ENCODE measurements at regions not wholly inside any gene's neighbourhood (a gene's known extent, or its start where the extent isn't known, plus 50 kb on each side); places are given as distances from the start of the nearest gene placed in this dataset.

DNA sequence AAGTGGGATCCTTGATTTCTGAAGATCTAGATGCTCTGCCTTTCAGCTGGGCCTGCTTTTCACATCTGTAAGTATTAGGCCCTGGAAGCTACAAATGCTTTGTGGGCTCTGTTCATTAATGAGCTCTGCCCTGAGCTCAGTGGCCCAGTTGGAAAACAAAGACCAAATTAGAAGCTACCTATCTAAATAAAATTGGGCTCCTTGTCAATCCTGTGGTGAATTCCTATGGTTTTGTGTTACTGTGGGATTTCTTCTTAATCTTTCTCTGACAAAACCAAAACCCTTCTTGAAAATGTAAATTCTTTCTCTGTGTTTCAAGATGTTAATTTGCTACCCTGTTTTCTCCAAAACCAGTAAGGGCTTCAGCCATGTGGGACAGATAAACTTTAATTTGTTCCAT is 219.0 kb upstream of the HS6ST1 start:
- H3K36me3 ChIP-seq (ENCODE audit: control insufficient read depth in 4 of 4, insufficient read depth in 3 of 4, low read depth in 1 of 4, low read length in 3 of 4), result no peaks in the 10 kb centered on the region
- no peak overlapping the region for H3K27ac ChIP-seq (ENCODE audit: low read depth in 1 of 2, low read length in 2 of 2)
- H3K9ac ChIP-seq (ENCODE audit: low read depth in 1 of 2, low read length in 2 of 2), result no peak overlapping the region
- H3K4me1 ChIP-seq (ENCODE audit: control insufficient read depth in 4 of 4, insufficient read depth in 4 of 4, low read length in 3 of 4), result peaks cover 2 to 13% (median 6%) of the 10 kb centered on the region in 4 donors
- no peak overlapping the region for H3K4me3 ChIP-seq (ENCODE audit: low read depth in 1 of 3, low read length in 3 of 3)
- H3K9me3 ChIP-seq (ENCODE audit: control insufficient read depth in 4 of 4, low read length in 3 of 4), result no peaks in the 10 kb centered on the region
- H3K27me3 ChIP-seq (ENCODE audit: control insufficient read depth in 4 of 4, insufficient read depth in 4 of 4, low read length in 3 of 4), result no peaks in the 10 kb centered on the region
- TF ChIP-seq GABPA (IDR thresholded peaks at IDR 0.05 in 1 of 2, conservative IDR thresholded peaks at IDR 0.05 in 1 of 2) (no peak), HNF4G (IDR thresholded peaks at IDR 0.05) (no peak), YY1 (IDR thresholded peaks at IDR 0.05) (no peak), SP1 (IDR thresholded peaks at IDR 0.05) (no peak), NR2F2 (IDR thresholded peaks at IDR 0.05) (no peak), RXRA (IDR thresholded peaks at IDR 0.05) (no peak), FOXA1 (IDR thresholded peaks at IDR 0.05) (no peak), EGR1 (IDR thresholded peaks at IDR 0.05; ENCODE audit: low read depth in 2 of 2) (no peak), HNF4A (conservative IDR thresholded peaks at IDR 0.05) (no peak), JUND (IDR thresholded peaks at IDR 0.05) (no peak), TAF1 (conservative IDR thresholded peaks at IDR 0.05) (no peak), FOXA2 (IDR thresholded peaks at IDR 0.05) (no peak), RAD21 (IDR thresholded peaks at IDR 0.05) (no peak)
- TF ChIP-seq, protein P1, sequence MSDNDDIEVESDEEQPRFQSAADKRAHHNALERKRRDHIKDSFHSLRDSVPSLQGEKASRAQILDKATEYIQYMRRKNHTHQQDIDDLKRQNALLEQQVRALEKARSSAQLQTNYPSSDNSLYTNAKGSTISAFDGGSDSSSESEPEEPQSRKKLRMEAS (IDR thresholded peaks at IDR 0.05), result no peak
- TF ChIP-seq, protein P2, sequence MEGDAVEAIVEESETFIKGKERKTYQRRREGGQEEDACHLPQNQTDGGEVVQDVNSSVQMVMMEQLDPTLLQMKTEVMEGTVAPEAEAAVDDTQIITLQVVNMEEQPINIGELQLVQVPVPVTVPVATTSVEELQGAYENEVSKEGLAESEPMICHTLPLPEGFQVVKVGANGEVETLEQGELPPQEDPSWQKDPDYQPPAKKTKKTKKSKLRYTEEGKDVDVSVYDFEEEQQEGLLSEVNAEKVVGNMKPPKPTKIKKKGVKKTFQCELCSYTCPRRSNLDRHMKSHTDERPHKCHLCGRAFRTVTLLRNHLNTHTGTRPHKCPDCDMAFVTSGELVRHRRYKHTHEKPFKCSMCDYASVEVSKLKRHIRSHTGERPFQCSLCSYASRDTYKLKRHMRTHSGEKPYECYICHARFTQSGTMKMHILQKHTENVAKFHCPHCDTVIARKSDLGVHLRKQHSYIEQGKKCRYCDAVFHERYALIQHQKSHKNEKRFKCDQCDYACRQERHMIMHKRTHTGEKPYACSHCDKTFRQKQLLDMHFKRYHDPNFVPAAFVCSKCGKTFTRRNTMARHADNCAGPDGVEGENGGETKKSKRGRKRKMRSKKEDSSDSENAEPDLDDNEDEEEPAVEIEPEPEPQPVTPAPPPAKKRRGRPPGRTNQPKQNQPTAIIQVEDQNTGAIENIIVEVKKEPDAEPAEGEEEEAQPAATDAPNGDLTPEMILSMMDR (IDR thresholded peaks at IDR 0.05; ENCODE audit: low read depth, low read length, missing input control), result no peak
- TF ChIP-seq, protein P3, sequence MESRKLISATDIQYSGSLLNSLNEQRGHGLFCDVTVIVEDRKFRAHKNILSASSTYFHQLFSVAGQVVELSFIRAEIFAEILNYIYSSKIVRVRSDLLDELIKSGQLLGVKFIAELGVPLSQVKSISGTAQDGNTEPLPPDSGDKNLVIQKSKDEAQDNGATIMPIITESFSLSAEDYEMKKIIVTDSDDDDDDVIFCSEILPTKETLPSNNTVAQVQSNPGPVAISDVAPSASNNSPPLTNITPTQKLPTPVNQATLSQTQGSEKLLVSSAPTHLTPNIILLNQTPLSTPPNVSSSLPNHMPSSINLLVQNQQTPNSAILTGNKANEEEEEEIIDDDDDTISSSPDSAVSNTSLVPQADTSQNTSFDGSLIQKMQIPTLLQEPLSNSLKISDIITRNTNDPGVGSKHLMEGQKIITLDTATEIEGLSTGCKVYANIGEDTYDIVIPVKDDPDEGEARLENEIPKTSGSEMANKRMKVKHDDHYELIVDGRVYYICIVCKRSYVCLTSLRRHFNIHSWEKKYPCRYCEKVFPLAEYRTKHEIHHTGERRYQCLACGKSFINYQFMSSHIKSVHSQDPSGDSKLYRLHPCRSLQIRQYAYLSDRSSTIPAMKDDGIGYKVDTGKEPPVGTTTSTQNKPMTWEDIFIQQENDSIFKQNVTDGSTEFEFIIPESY (IDR thresholded peaks at IDR 0.05), result no peak
- TF ChIP-seq, protein P4, sequence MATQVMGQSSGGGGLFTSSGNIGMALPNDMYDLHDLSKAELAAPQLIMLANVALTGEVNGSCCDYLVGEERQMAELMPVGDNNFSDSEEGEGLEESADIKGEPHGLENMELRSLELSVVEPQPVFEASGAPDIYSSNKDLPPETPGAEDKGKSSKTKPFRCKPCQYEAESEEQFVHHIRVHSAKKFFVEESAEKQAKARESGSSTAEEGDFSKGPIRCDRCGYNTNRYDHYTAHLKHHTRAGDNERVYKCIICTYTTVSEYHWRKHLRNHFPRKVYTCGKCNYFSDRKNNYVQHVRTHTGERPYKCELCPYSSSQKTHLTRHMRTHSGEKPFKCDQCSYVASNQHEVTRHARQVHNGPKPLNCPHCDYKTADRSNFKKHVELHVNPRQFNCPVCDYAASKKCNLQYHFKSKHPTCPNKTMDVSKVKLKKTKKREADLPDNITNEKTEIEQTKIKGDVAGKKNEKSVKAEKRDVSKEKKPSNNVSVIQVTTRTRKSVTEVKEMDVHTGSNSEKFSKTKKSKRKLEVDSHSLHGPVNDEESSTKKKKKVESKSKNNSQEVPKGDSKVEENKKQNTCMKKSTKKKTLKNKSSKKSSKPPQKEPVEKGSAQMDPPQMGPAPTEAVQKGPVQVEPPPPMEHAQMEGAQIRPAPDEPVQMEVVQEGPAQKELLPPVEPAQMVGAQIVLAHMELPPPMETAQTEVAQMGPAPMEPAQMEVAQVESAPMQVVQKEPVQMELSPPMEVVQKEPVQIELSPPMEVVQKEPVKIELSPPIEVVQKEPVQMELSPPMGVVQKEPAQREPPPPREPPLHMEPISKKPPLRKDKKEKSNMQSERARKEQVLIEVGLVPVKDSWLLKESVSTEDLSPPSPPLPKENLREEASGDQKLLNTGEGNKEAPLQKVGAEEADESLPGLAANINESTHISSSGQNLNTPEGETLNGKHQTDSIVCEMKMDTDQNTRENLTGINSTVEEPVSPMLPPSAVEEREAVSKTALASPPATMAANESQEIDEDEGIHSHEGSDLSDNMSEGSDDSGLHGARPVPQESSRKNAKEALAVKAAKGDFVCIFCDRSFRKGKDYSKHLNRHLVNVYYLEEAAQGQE (IDR thresholded peaks at IDR 0.05), result no peak
- DNase-seq (ENCODE audit: low spot score), result no peak

DNA sequence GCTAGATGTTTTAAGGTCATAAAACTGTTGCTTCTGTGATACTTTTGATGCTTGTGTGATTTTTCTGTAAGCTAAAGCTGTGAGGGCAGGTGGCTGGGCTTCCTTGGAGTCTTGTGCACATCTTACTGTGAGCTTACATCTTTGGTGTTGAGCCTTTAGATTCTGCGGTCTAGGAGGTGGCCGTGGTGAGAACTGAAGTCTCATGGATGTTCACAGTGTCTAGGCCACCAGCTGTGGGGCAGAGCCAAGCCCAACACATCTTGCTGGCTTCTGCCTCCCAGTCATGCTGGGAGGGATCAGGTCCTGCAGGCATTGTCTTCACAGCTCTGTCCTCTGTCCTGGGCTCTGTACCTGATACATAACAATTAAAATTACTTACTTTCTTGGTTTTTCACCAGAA is 219.7 kb upstream of the HS6ST1 start:
- Histone ChIP-seq H3K9ac (ENCODE audit: low read depth in 1 of 2, low read length in 2 of 2) (no peak overlapping the region), H3K4me1 (ENCODE audit: control insufficient read depth in 4 of 4, insufficient read depth in 4 of 4, low read length in 3 of 4) (peaks cover 2 to 13% (median 6%) of the 10 kb centered on the region in 4 donors), H3K9me3 (ENCODE audit: control insufficient read depth in 4 of 4, low read length in 3 of 4) (no peaks in the 10 kb centered on the region), H3K36me3 (ENCODE audit: control insufficient read depth in 4 of 4, insufficient read depth in 3 of 4, low read depth in 1 of 4, low read length in 3 of 4) (no peaks in the 10 kb centered on the region), H3K27ac (ENCODE audit: low read depth in 1 of 2, low read length in 2 of 2) (no peak overlapping the region), H3K27me3 (ENCODE audit: control insufficient read depth in 4 of 4, insufficient read depth in 4 of 4, low read length in 3 of 4) (no peaks in the 10 kb centered on the region), H3K4me3 (ENCODE audit: low read depth in 1 of 3, low read length in 3 of 3) (no peak overlapping the region)
- TF ChIP-seq YY1 (IDR thresholded peaks at IDR 0.05) (no peak), RAD21 (IDR thresholded peaks at IDR 0.05) (no peak), NR2F2 (IDR thresholded peaks at IDR 0.05) (no peak), HNF4A (conservative IDR thresholded peaks at IDR 0.05) (no peak), HNF4G (IDR thresholded peaks at IDR 0.05) (no peak), EGR1 (IDR thresholded peaks at IDR 0.05; ENCODE audit: low read depth in 2 of 2) (no peak), GABPA (IDR thresholded peaks at IDR 0.05 in 1 of 2, conservative IDR thresholded peaks at IDR 0.05 in 1 of 2) (no peak), SP1 (IDR thresholded peaks at IDR 0.05) (no peak)
- TF ChIP-seq, protein P2 (IDR thresholded peaks at IDR 0.05; ENCODE audit: low read depth, low read length, missing input control), result no peak
- 97% methylated on average over 2 of the region's 2 CpGs for WGBS
- DNase-seq (ENCODE audit: low spot score), result no peak

Data from liver (tissue), 8 donors.